Right lobe of liver (tissue), 4 donors: ENCODE measurements at regions not wholly inside any gene's neighbourhood (a gene's known extent, or its start where the extent isn't known, plus 50 kb on each side); places are given as distances from the start of the nearest gene placed in this dataset.

Source experiments
- POLR2A ChIP-seq: fragments of 450-650 bp; IDR thresholded peaks from one replicate; pipeline ENCODE4 v1.6.1; 2017; ENCODE audit warnings: antibody characterized with exemption, mild to moderate bottlenecking
- TF ChIP-seq, protein P1 (sequence below), 4 donors: fragments of 200-600 bp in 3 of 4; fragments of 450-650 bp in 1 of 4; IDR thresholded peaks; one replicate each; pipeline versions ENCODE4 v1.5.1 to v1.8.0; 2016 to 2022; ENCODE audit warnings: antibody characterized with exemption in 4 of 4, mild to moderate bottlenecking in 2 of 4
- donor health status: DM: no; HTN: no; CAD: no.
- donor health status: DM: no; HTN: no; CAD: no.
- donor health status: DM: no; HTN: yes; CAD: no.

DNA sequence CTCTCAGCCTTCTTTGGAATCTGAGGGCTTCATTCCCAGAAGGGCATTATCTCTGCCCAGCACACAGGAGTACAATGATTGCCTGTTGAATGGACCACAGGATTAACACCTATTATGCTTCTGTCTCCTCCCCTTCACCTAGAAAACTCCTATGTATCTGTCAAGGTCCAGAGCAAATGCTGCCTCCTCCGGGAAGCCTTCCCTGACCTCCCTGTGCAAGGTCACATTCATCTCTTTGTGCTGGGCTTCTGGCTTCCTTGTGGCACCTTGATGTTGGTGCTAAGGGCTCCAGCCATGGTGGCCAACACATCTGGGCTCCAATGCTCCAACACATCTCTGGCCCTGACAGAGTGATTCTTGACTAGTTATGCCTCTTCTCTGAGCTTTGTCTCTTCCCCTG is 49.9 kb upstream of the ATP2B2 start:
- no peak for TF ChIP-seq POLR2A
- TF ChIP-seq, protein P1, sequence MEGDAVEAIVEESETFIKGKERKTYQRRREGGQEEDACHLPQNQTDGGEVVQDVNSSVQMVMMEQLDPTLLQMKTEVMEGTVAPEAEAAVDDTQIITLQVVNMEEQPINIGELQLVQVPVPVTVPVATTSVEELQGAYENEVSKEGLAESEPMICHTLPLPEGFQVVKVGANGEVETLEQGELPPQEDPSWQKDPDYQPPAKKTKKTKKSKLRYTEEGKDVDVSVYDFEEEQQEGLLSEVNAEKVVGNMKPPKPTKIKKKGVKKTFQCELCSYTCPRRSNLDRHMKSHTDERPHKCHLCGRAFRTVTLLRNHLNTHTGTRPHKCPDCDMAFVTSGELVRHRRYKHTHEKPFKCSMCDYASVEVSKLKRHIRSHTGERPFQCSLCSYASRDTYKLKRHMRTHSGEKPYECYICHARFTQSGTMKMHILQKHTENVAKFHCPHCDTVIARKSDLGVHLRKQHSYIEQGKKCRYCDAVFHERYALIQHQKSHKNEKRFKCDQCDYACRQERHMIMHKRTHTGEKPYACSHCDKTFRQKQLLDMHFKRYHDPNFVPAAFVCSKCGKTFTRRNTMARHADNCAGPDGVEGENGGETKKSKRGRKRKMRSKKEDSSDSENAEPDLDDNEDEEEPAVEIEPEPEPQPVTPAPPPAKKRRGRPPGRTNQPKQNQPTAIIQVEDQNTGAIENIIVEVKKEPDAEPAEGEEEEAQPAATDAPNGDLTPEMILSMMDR (IDR thresholded peaks at IDR 0.05): no peak
